GM18909 (cell line): ENCODE measurements at regions not wholly inside any gene's neighbourhood (a gene's known extent, or its start where the extent isn't known, plus 50 kb on each side); places are given as distances from the start of the nearest gene placed in this dataset.

ENCODE experiments used
- ATAC-seq: cut with Tn5 transposase; IDR thresholded peaks from one replicate; pipeline ENCODE4 v1.9.1; 2021; ENCODE audit warnings: mild to moderate bottlenecking; ENCODE audit not compliant: unreplicated experiment, poor library complexity

- ATAC-seq: no peak
Measured at GRCh38 chr4:116082808-116083366, 969.5 kb upstream of the NDST4 start.

DNA sequence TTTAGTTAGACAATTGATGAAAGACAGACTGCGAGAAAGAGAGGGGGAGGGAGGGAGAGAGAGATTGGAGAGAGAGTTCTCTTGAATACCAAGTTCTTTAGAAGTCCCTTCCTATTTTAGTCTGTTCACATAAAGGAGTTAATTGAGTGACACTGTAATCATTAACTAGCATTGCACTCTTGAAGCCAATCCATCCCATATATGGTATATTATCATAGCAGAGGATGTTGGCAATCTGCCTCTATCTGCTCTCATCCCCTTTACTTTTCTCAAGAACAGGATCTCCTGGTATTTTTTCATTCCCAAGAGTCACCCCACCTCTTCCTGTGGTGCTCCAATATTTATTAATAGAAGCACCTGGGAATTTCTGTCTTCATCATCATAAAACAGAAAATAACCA lies 959.6 kb upstream of the NDST4 start:
- ATAC-seq: no peak

GRCh38 chr4:116070283-116070682 lies 956.9 kb upstream of the NDST4 start:
- ATAC-seq: no peak

- ATAC-seq: no peak
Measured at GRCh38 chr4:116066711-116067245, 953.4 kb upstream of the NDST4 start.

GRCh38 chr4:116064331-116064730 lies 950.9 kb upstream of the NDST4 start:
- ATAC-seq: no peak

- ATAC-seq: no peak
Measured at GRCh38 chr4:116059361-116059760, 945.9 kb upstream of the NDST4 start.

GRCh38 chr4:116058129-116058528 lies 944.7 kb upstream of the NDST4 start:
- ATAC-seq: no peak

DNA sequence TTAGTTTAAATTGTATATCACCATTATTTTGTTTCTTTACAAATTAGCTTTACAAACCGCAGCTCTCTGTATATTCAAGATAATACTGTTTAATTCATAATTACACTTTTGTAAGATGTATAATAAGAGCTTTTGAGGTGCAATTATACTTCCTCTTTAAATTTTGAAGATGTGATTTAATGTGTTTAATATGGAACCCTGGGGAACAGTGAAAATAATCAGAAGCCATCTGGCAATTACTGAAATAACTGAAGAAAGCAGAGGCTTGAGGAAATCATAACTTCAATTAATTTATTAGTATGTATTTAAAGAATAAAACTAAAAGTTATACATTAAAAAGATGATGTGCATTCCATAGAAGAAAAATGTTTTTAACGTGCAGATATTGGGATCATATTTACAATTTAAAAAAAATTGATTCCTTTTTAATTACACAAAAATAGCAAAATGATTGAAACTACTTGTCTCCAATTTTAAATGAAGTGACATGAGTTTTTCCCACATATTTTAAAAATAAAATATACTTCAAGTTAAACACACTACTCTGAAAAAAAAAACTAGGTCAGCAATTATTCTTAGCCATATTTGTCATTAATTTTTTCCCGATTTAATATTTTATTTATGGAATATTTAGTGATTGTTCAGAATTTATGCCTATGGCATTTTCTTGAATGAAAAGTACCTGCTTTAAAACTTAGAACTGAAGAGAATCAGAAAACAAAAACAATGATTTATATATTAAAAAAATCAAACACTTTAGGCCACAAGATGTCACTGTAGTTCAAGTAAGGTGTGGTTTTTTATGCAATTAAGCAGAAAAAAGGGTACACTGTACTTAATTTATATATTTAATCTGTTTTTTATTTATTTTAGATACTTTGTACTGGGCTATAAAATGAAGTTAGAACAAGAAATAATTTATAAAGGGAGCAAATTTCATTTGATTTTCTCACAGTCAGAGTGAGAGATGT lies 942.7 kb upstream of the NDST4 start:
- no peak for ATAC-seq

GRCh38 chr4:116027311-116027710 lies 913.9 kb upstream of the NDST4 start:
- ATAC-seq: no peak

DNA sequence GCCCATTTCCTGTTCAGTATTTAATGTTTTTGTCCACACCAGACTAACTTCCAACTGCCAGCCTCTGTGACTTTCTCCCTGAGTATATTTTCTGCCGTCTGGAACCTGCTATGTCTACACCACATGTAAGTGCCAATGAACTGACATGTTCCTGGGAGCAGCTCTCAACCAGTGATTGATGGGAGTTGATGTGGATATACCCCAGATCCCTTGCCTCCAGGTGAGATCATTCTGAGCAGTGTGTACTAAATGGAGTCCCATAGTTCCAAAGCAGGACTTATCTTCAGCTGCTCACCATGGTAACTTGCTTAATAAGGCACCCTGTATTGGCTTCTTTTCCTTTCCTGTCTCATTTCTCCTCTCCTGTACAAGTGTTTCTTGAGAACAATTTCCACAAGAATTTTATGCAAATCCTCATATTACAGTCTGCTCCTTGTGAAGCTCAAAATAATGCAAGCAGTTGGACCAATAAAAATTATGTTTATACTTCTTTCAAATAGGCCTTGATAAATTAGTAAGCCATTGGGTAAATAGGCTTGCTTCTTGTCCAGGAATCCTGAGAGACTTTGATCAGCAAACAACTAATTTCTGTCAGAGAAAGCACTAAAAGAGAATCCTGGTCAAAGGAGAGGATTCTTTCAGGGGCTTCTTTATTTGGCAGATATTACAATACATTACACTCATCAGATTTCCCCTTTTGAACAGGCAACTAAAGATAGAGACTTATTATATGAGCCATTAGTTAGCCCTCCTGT lies 911.7 kb upstream of the NDST4 start:
- ATAC-seq: no peak

DNA sequence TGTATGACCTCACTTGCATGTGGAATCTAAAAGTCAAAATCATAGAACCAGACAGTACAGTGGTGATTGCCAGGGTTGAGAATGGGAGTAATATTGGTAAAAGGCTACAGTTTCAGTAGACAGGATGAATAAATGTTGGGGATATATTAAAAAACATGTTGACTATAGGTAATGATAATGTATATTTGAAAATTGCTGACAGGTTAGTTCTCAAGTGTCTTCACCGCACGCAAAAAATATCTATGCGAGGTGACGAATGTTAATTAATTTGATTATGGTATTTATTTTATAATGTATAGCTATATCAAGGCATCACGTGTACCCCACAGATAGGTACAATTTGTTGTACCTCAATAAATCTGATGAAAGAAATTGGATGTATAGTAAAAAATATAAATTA lies 909.6 kb upstream of the NDST4 start:
- no peak for ATAC-seq

GRCh38 chr4:116020141-116020722 lies 906.8 kb upstream of the NDST4 start:
- no peak for ATAC-seq

GRCh38 chr4:116018831-116019230 lies 905.4 kb upstream of the NDST4 start:
- no peak for ATAC-seq

GRCh38 chr4:116016201-116016600 lies 902.8 kb upstream of the NDST4 start:
- ATAC-seq: no peak

- ATAC-seq: no peak
Measured at GRCh38 chr4:116015549-116015948, 902.1 kb upstream of the NDST4 start.

DNA sequence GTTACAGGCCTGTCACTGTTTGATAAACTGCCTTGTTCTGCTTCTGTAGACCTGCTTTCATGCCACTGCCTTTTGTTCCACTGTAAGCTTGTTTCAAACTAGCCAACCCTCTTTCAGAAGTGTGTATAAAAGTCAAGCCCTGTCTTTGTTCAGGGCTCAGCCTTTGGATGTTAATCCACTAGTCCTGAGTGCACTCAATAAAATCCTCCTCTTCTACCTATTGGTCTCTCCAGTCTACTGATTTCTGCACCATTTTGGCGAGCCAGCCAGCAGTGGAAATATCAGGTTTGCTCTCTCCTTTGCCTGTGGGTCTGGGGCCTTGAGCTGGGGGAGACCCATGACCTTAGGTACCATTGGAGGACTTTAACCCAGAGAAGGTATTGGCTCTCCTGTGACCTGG lies 901.6 kb upstream of the NDST4 start:
- no peak for ATAC-seq

DNA sequence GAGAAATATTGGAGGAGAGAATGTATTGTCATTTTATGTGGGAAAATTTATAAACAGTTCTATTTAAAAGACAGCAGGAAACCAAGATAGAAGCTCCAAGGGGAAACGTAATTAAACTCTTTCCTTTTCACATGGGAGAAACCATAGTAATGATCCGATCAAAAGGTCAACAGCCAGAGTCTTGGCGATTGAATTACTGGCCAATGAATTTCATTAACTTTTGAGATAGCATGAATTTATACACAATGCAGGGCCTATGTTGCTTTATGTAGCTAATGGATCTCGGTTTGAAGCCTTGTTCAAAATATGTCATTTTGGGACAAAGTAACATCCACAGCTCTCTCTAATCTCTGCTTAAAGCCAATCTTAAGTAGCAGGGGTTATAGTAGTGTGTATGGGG lies 897.5 kb upstream of the NDST4 start:
- no peak for ATAC-seq

DNA sequence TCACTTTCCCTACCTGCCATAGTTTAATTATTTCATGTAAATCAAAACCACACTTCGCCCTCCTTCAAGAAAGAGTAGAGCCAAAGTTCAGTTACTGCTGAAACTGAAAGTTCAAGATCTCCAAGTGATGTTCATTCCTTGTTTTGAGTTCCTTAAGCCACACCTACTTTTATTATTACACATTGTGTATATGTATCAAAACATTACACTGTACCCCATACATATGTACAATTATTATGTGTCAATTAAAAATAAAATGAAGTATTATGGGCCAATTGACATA lies 892.3 kb upstream of the NDST4 start:
- ATAC-seq: no peak

DNA sequence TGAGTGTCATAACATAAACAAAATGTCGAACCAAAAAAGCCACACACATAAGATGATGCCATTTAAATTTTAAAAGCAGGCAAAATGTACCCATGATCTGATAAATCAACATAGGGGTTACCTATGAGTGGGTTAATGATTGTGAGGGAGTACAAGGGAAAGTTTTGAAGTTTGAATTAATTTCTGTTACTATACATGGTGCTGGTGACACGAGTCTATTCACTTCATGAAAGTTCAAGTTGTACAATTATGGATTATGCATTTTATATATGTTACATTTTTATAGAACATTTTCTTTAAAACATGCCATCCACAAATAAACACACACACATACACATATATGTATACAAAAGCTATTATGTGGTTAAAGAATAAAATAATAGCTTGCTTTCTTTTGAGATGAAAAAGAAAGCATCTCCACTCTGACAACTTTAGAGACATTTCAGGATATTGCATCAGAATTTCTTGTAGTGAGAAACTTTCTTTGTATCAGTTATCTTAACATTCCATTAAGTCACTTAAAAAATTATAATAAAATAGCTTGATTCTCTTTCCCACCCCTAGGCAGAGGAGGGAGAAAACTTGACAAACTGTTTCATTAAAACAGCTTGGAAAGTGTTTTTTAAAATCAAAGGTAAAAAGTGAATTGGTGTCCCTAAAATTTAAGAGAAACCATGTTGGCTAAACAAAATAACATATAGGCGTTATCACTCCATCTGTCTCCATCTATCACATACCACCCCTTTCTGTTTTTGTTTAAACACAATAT lies 891.8 kb upstream of the NDST4 start:
- ATAC-seq: no peak

GRCh38 chr4:116001291-116001690 lies 887.9 kb upstream of the NDST4 start:
- no peak for ATAC-seq
